Trophoblast cell (in vitro differentiated cells and primary cell): ENCODE measurements at regions not wholly inside any gene's neighbourhood (a gene's known extent, or its start where the extent isn't known, plus 50 kb on each side); places are given as distances from the start of the nearest gene placed in this dataset.

Source experiments
- DNase-seq, 2 donors: peaks; one replicate each; pipeline ENCODE4 v3.0.0-alpha.2; 2016
- H2AFZ ChIP-seq: 2 replicates; pipeline ENCODE4 v1.6.1; 2013; ENCODE audit warnings: low read length, moderate library complexity, mild to moderate bottlenecking; ENCODE audit not compliant: insufficient read depth, poor library complexity
- H2AK5ac ChIP-seq: 2 replicates; pipeline ENCODE4 v1.6.1; 2013; ENCODE audit warnings: mild to moderate bottlenecking, low read length
- H2BK120ac ChIP-seq: 2 replicates; pipeline ENCODE4 v1.6.1; 2013; ENCODE audit warnings: low read length, mild to moderate bottlenecking, moderate library complexity; ENCODE audit not compliant: insufficient read depth, poor library complexity
- H2BK12ac ChIP-seq: 2 replicates; pipeline ENCODE4 v1.6.1; 2013; ENCODE audit warnings: mild to moderate bottlenecking, low read length, moderate library complexity
- H2BK5ac ChIP-seq: 2 replicates; pipeline ENCODE4 v1.6.1; 2013; ENCODE audit warnings: low read length, low read depth, moderate library complexity, mild to moderate bottlenecking; ENCODE audit not compliant: poor library complexity
- H3K14ac ChIP-seq: 2 replicates; pipeline ENCODE4 v1.6.1; 2013; ENCODE audit warnings: mild to moderate bottlenecking, low read length
- H3K18ac ChIP-seq: 2 replicates; pipeline ENCODE4 v1.6.1; 2013; ENCODE audit warnings: mild to moderate bottlenecking, low read length
- H3K23ac ChIP-seq: 2 replicates; pipeline ENCODE4 v1.6.1; 2013; ENCODE audit warnings: low read length
- H3K27ac ChIP-seq: 2 replicates; pipeline ENCODE4 v1.5.1; 2013; ENCODE audit warnings: low read depth, mild to moderate bottlenecking, inconsistent platforms, low read length, moderate library complexity
- H3K27me3 ChIP-seq: 2 replicates; pipeline ENCODE4 v1.6.1; 2013; ENCODE audit warnings: inconsistent platforms, mild to moderate bottlenecking, low read length, moderate library complexity; ENCODE audit not compliant: insufficient read depth
- H3K36me3 ChIP-seq, 2 experiments: 1 replicate in 1 of 2; 2 replicates in 1 of 2; pipeline ENCODE4 v1.6.1; 2013; ENCODE audit warnings: low read length in 2 of 2, mild to moderate bottlenecking in 2 of 2, moderate library complexity in 1 of 2; ENCODE audit not compliant: insufficient read depth in 2 of 2, control insufficient read depth in 1 of 2
- H3K4ac ChIP-seq: 2 replicates; pipeline ENCODE4 v1.6.1; 2013; ENCODE audit warnings: low read depth, mild to moderate bottlenecking, low read length, moderate library complexity
- H3K4me1 ChIP-seq, 2 experiments: 1 replicate in 1 of 2; 2 replicates in 1 of 2; pipeline ENCODE4 v1.6.1; 2013; ENCODE audit warnings: low read length in 2 of 2, mild to moderate bottlenecking in 2 of 2, moderate library complexity in 1 of 2; ENCODE audit not compliant: insufficient read depth in 2 of 2, control insufficient read depth in 1 of 2
- H3K4me2 ChIP-seq: 2 replicates; pipeline ENCODE4 v1.6.1; 2013; ENCODE audit warnings: inconsistent platforms, mild to moderate bottlenecking, low read length, moderate library complexity
- H3K4me3 ChIP-seq: 2 replicates; pipeline ENCODE4 v1.5.1; 2013; ENCODE audit warnings: mild to moderate bottlenecking, low read depth, low read length, inconsistent platforms
- H3K79me1 ChIP-seq: one replicate; pipeline ENCODE4 v1.6.1; 2013; ENCODE audit warnings: low read length
- H3K79me2 ChIP-seq: 2 replicates; pipeline ENCODE4 v1.6.1; 2013; ENCODE audit warnings: low read length, mild to moderate bottlenecking; ENCODE audit not compliant: control insufficient read depth, insufficient read depth, poor library complexity
- H3K9ac ChIP-seq: 2 replicates; pipeline ENCODE4 v1.6.1; 2013; ENCODE audit warnings: mild to moderate bottlenecking, low read length
- H3K9me3 ChIP-seq: 2 replicates; pipeline ENCODE4 v1.6.1; 2013; ENCODE audit warnings: low read depth, mild to moderate bottlenecking, control low read depth, inconsistent platforms, low read length; ENCODE audit not compliant: insufficient read depth
- H4K12ac ChIP-seq: 2 replicates; pipeline ENCODE4 v1.6.1; 2013; ENCODE audit warnings: low read depth, mild to moderate bottlenecking, low read length, moderate library complexity
- H4K8ac ChIP-seq: 2 replicates; pipeline ENCODE4 v1.6.1; 2013; ENCODE audit warnings: low read depth, mild to moderate bottlenecking, low read length, moderate library complexity
- H4K91ac ChIP-seq: one replicate; pipeline ENCODE4 v1.6.1; 2013; ENCODE audit warnings: low read depth, mild to moderate bottlenecking, low read length, moderate library complexity
- WGBS: extraction: QIAGEN DNeasy Blood & Tissue Kit; methylation state at CpG from one replicate; pipeline ENCODE4 v1.1.7; 2013; ENCODE audit warnings: missing lambda C conversion rate; ENCODE audit not compliant: insufficient read length, insufficient coverage; ENCODE audit errors: extremely low coverage; 5-methylcytosine and 5-hydroxymethylcytosine counted together

- no peak overlapping the region for H2BK12ac ChIP-seq
- H3K79me1 ChIP-seq, result no peaks in the 10 kb centered on the region
- no peak overlapping the region for H3K9ac ChIP-seq
- no peak overlapping the region for H3K4ac ChIP-seq
- H3K27me3 ChIP-seq, result no peaks in the 10 kb centered on the region
- no peak overlapping the region for H3K4me2 ChIP-seq
- no peak overlapping the region for H2BK5ac ChIP-seq
- H4K8ac ChIP-seq, result no peak overlapping the region
- H3K27ac ChIP-seq, result no peak overlapping the region
- H2BK120ac ChIP-seq, result no peak overlapping the region
- no peak overlapping the region for H4K12ac ChIP-seq
- H3K18ac ChIP-seq, result no peak overlapping the region
- no peak overlapping the region for H3K23ac ChIP-seq
- no peak overlapping the region for H2AFZ ChIP-seq
- no peak overlapping the region for H2AK5ac ChIP-seq
- no peak overlapping the region for H3K4me3 ChIP-seq
- H3K79me2 ChIP-seq, result no peaks in the 10 kb centered on the region
- DNase-seq, result no peak
- H3K4me1 ChIP-seq, result no peaks in the 10 kb centered on the region
- no peak overlapping the region for H3K14ac ChIP-seq
- H4K91ac ChIP-seq, result no peak overlapping the region
- H3K36me3 ChIP-seq, result no peaks in the 10 kb centered on the region
- no peaks in the 10 kb centered on the region for H3K9me3 ChIP-seq
Observed at GRCh38 chr7:126227055-126227454, 1025.7 kb downstream of the GRM8 start.

GRCh38 chr7:126223729-126224128, 1029.0 kb downstream of the GRM8 start:
- Histone ChIP-seq H4K8ac (no peak overlapping the region), H3K36me3 (no peaks in the 10 kb centered on the region), H3K79me1 (no peaks in the 10 kb centered on the region), H3K9me3 (no peaks in the 10 kb centered on the region), H3K4me1 (no peaks in the 10 kb centered on the region), H3K27ac (no peak overlapping the region), H2AFZ (no peak overlapping the region), H3K27me3 (no peaks in the 10 kb centered on the region), H4K12ac (no peak overlapping the region), H3K4me2 (no peak overlapping the region), H3K79me2 (no peaks in the 10 kb centered on the region), H3K18ac (no peak overlapping the region), H3K14ac (no peak overlapping the region), H2BK120ac (no peak overlapping the region), H3K4me3 (no peak overlapping the region), H3K23ac (no peak overlapping the region), H3K4ac (no peak overlapping the region), H3K9ac (no peak overlapping the region), H2BK5ac (no peak overlapping the region), H4K91ac (no peak overlapping the region), H2AK5ac (no peak overlapping the region), H2BK12ac (no peak overlapping the region)
- WGBS, result no CpG with 5 or more reads among the region's 3 CpGs
- no peak for DNase-seq

- H3K27ac ChIP-seq, result no peak overlapping the region
- H3K9ac ChIP-seq, result no peak overlapping the region
- no peak overlapping the region for H3K4me3 ChIP-seq
- H3K79me2 ChIP-seq, result no peaks in the 10 kb centered on the region
- H3K23ac ChIP-seq, result no peak overlapping the region
- no peaks in the 10 kb centered on the region for H3K27me3 ChIP-seq
- H2AFZ ChIP-seq, result no peak overlapping the region
- H4K12ac ChIP-seq, result no peak overlapping the region
- no peak overlapping the region for H3K14ac ChIP-seq
- no peak overlapping the region for H2AK5ac ChIP-seq
- H3K36me3 ChIP-seq, result no peaks in the 10 kb centered on the region
- WGBS, result no CpG with 5 or more reads among the region's 3 CpGs
- no peak for DNase-seq
- no peak overlapping the region for H3K4me2 ChIP-seq
- H3K4me1 ChIP-seq, result no peaks in the 10 kb centered on the region
- no peak overlapping the region for H3K4ac ChIP-seq
- H3K18ac ChIP-seq, result no peak overlapping the region
- H2BK120ac ChIP-seq, result no peak overlapping the region
- H3K9me3 ChIP-seq, result no peaks in the 10 kb centered on the region
- H3K79me1 ChIP-seq, result no peaks in the 10 kb centered on the region
- H2BK5ac ChIP-seq, result no peak overlapping the region
- no peak overlapping the region for H2BK12ac ChIP-seq
- no peak overlapping the region for H4K91ac ChIP-seq
- no peak overlapping the region for H4K8ac ChIP-seq
Observed at GRCh38 chr7:126222782-126223181, 1030.0 kb downstream of the GRM8 start.

- Histone ChIP-seq H3K14ac (no peak overlapping the region), H4K12ac (no peak overlapping the region), H2AK5ac (no peak overlapping the region), H2BK12ac (no peak overlapping the region), H3K27me3 (no peaks in the 10 kb centered on the region), H3K27ac (no peak overlapping the region), H3K4ac (no peak overlapping the region), H3K23ac (no peak overlapping the region), H3K9ac (no peak overlapping the region), H3K79me1 (no peaks in the 10 kb centered on the region), H3K4me2 (no peak overlapping the region), H4K8ac (no peak overlapping the region), H2AFZ (no peak overlapping the region), H3K4me3 (no peak overlapping the region), H3K36me3 (no peaks in the 10 kb centered on the region), H3K18ac (no peak overlapping the region), H2BK120ac (no peak overlapping the region), H4K91ac (no peak overlapping the region), H3K4me1 (no peaks in the 10 kb centered on the region), H3K79me2 (no peaks in the 10 kb centered on the region), H3K9me3 (no peaks in the 10 kb centered on the region), H2BK5ac (no peak overlapping the region)
- no CpG with 5 or more reads among the region's 2 CpGs for WGBS
- no peak for DNase-seq
Observed at GRCh38 chr7:126215785-126216184, 1037.0 kb downstream of the GRM8 start.
